GM21619 (cell line): ENCODE measurements at regions not wholly inside any gene's neighbourhood (a gene's known extent, or its start where the extent isn't known, plus 50 kb on each side); places are given as distances from the start of the nearest gene placed in this dataset.
A peak's percentile ranks its signal among the peaks of the same experiment; 100 is the strongest.
"Not testable (repeated sequence)": the region's sequence is repeated elsewhere in the genome, so short reads cannot be mapped to it uniquely, and the experiment has no call there.

Experiments
- ATAC-seq: cut with Tn5 transposase; IDR thresholded peaks from one replicate; pipeline ENCODE4 v1.9.1; 2021; ENCODE audit not compliant: unreplicated experiment

GRCh38 chr1:157410457-157410856, 141.9 kb downstream of the FCRL5 start:
- no peak for ATAC-seq

GRCh38 chr1:157409927-157410326, 142.4 kb downstream of the FCRL5 start:
- no peak for ATAC-seq

- no peak for ATAC-seq
Observed at GRCh38 chr1:157407917-157408525, 144.3 kb downstream of the FCRL5 start.

- ATAC-seq: no peak
Observed at GRCh38 chr1:157407367-157407766, 144.9 kb downstream of the FCRL5 start.

- no peak for ATAC-seq
Observed at GRCh38 chr1:157405662-157406061, 146.7 kb downstream of the FCRL5 start.

GRCh38 chr1:157404614-157405013, 147.7 kb downstream of the FCRL5 start:
- no peak for ATAC-seq

GRCh38 chr1:157404063-157404501, 148.2 kb downstream of the FCRL5 start:
- ATAC-seq: peak; percentile 26

- ATAC-seq: peak; percentile 27
Observed at GRCh38 chr1:157403608-157404007, 148.7 kb downstream of the FCRL5 start.

- peak; percentile 70 for ATAC-seq
Observed at GRCh38 chr1:157403203-157403602, 149.1 kb downstream of the FCRL5 start.

- ATAC-seq: no peak
Observed at GRCh38 chr1:157400766-157401165, 151.5 kb downstream of the FCRL5 start.

GRCh38 chr1:157399984-157400382, 152.3 kb downstream of the FCRL5 start:
- peak; percentile 56 for ATAC-seq

- no peak for ATAC-seq
Observed at GRCh38 chr1:157399343-157399983, 152.9 kb downstream of the FCRL5 start.

GRCh38 chr1:157390651-157391050, 161.7 kb downstream of the FCRL5 start:
- no peak for ATAC-seq

GRCh38 chr1:157388057-157388456, 164.3 kb downstream of the FCRL5 start:
- ATAC-seq: no peak

GRCh38 chr1:157384258-157384657, 168.1 kb downstream of the FCRL5 start:
- no peak for ATAC-seq

GRCh38 chr1:157382351-157382750, 170.0 kb downstream of the FCRL5 start:
- ATAC-seq: no peak

GRCh38 chr1:157380523-157380922, 171.8 kb downstream of the FCRL5 start:
- ATAC-seq: no peak

GRCh38 chr1:157377280-157377713, 175.0 kb downstream of the FCRL5 start:
- ATAC-seq: not testable (repeated sequence)

- ATAC-seq: no peak
Observed at GRCh38 chr1:157376681-157377080, 175.6 kb downstream of the FCRL5 start.

- not testable (repeated sequence) for ATAC-seq
Observed at GRCh38 chr1:157372311-157372710, 180.0 kb downstream of the FCRL5 start.

GRCh38 chr1:157371826-157372225, 180.5 kb downstream of the FCRL5 start:
- ATAC-seq: no peak

- ATAC-seq: no peak
Observed at GRCh38 chr1:157371221-157371620, 181.1 kb downstream of the FCRL5 start.

- ATAC-seq: no peak
Observed at GRCh38 chr1:157370698-157371097, 181.6 kb downstream of the FCRL5 start.
